DMS79 treated with DMSO at 0.1 percent for 48 hours (cell line): ENCODE measurements at regions not wholly inside any gene's neighbourhood (a gene's known extent, or its start where the extent isn't known, plus 50 kb on each side); places are given as distances from the start of the nearest gene placed in this dataset.

ENCODE experiments used
- DNase-seq: peaks from one replicate; lab custom pipeline; 2025; lab: John Stamatoyannopoulos, UW

GRCh38 chr10:61318429-61318828 lies 134.8 kb downstream of the TMEM26 start:
- DNase-seq = no peak

GRCh38 chr10:61317706-61318105 lies 135.5 kb downstream of the TMEM26 start:
- DNase-seq = no peak

- no peak for DNase-seq
Measured at GRCh38 chr10:61316676-61317265, 136.4 kb downstream of the TMEM26 start.

GRCh38 chr10:61314273-61314672 lies 138.9 kb downstream of the TMEM26 start:
- DNase-seq = no peak

- DNase-seq = no peak
Measured at GRCh38 chr10:61313460-61313859, 139.7 kb downstream of the TMEM26 start.

GRCh38 chr10:61304746-61305145 lies 148.4 kb downstream of the TMEM26 start:
- DNase-seq = no peak

GRCh38 chr10:61302124-61302523 lies 151.1 kb downstream of the TMEM26 start:
- no peak for DNase-seq

GRCh38 chr10:61301575-61301974 lies 151.6 kb downstream of the TMEM26 start:
- DNase-seq = no peak

- DNase-seq = no peak
Measured at GRCh38 chr10:61299841-61300240, 153.3 kb downstream of the TMEM26 start.

GRCh38 chr10:61299156-61299555 lies 154.0 kb downstream of the TMEM26 start:
- DNase-seq = no peak

- DNase-seq = no peak
Measured at GRCh38 chr10:61298194-61298593, 155.0 kb downstream of the TMEM26 start.

- no peak for DNase-seq
Measured at GRCh38 chr10:61296161-61296560, 157.0 kb downstream of the TMEM26 start.

- DNase-seq = no peak
Measured at GRCh38 chr10:61294131-61294530, 159.1 kb downstream of the TMEM26 start.

GRCh38 chr10:61289813-61290212 lies 163.4 kb downstream of the TMEM26 start:
- no peak for DNase-seq

GRCh38 chr10:61286686-61287085 lies 166.5 kb downstream of the TMEM26 start:
- no peak for DNase-seq

- no peak for DNase-seq
Measured at GRCh38 chr10:61285749-61286148, 167.4 kb downstream of the TMEM26 start.

- DNase-seq = peak; percentile 1
Measured at GRCh38 chr10:61284222-61284890, 168.8 kb downstream of the TMEM26 start.

GRCh38 chr10:61283481-61284221 lies 169.5 kb downstream of the TMEM26 start:
- no peak for DNase-seq

GRCh38 chr10:61283066-61283465 lies 170.1 kb downstream of the TMEM26 start:
- DNase-seq = no peak

- no peak for DNase-seq
Measured at GRCh38 chr10:61280303-61280702, 172.9 kb downstream of the TMEM26 start.

GRCh38 chr10:61279400-61279799 lies 173.8 kb downstream of the TMEM26 start:
- no peak for DNase-seq

GRCh38 chr10:61278556-61278955 lies 174.6 kb downstream of the TMEM26 start:
- DNase-seq = no peak

GRCh38 chr10:61272781-61273180 lies 180.4 kb downstream of the TMEM26 start:
- no peak for DNase-seq
